ENCODE measurements at regions not wholly inside any gene's neighbourhood (a gene's known extent, or its start where the extent isn't known, plus 50 kb on each side); places are given as distances from the start of the nearest gene placed in this dataset.

DNA sequence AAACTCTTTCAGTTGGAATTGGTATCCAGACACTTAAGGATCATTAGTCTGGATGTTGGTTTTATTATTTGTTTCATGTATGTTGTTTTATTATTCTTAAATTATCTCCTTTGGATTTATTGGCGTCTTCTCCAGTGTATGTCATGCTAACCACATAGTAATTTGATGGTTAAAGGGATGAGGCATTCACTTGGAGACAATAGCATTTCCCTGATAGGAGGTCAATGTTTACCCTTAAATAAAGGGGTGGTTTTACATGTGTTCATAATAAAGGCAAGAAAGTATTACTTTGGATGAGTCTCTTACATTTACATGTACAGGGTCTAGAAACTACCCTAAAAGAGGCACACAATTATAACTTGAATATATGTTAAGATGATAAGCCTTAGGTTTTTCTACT, 51.2 kb upstream of the RNF144B start:
- ATAC-seq (no peak), DNase-seq (no peak)

DNA sequence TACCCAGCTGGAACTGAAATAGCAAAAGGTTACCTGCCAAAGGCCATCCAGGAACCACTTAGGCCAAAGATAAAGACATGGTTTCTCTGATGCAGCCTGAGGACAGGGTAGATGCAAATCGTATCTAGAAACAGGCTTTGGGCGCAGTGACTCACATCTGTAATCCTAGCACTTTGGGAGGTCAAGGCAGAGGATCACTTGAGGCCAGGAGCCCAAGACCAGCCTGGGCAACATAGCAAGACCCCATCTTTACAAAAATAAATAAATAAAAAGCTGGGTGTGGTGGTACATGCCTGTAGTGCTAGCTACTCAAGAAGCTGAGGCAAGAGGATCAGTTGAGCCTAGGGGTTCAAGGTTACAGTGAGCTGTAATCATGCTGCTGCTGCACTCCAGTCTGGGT, 52.9 kb upstream of the RNF144B start:
- DNase-seq: no peak
- ATAC-seq: no peak

GRCh38 chr6:18330548-18331081, 56.5 kb upstream of the RNF144B start:
- DNase-seq: no peak

GRCh38 chr6:18329776-18330175, 57.4 kb upstream of the RNF144B start:
- DNase-seq (no peak), ATAC-seq (no peak)

More at GRCh38 chr6:18330548-18331081, 56.5 kb upstream of the RNF144B start:
- peak; percentile 38 for ATAC-seq

- ATAC-seq (no peak), DNase-seq (no peak)
Measured at GRCh38 chr6:18328540-18328939, 58.6 kb upstream of the RNF144B start.

GRCh38 chr6:18328070-18328469, 59.1 kb upstream of the RNF144B start:
- no peak for DNase-seq
- no peak for ATAC-seq

DNA sequence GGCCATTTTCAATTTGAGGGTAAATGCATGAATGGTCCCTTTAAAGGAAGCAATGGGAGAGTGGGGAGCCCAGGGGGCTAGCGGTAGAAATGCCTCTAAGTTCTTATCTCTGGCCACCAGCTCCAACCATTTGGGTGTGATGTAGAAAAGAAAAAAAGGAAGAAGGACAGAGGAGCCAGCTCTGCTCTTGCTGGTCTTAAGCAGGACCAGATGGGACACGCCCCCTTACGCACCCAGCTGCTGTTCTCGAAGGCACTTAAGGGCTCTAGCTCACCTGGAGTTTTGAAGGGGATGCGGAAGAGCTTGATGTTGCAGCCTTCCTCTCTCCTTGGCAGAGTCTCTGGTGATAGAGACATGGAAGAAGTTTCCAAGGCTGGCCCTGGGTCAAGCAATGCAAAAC, 59.5 kb upstream of the RNF144B start:
- DNase-seq: no peak
- no peak for ATAC-seq

- no peak for DNase-seq
- no peak for ATAC-seq
Measured at GRCh38 chr6:18326980-18327379, 60.2 kb upstream of the RNF144B start.

DNA sequence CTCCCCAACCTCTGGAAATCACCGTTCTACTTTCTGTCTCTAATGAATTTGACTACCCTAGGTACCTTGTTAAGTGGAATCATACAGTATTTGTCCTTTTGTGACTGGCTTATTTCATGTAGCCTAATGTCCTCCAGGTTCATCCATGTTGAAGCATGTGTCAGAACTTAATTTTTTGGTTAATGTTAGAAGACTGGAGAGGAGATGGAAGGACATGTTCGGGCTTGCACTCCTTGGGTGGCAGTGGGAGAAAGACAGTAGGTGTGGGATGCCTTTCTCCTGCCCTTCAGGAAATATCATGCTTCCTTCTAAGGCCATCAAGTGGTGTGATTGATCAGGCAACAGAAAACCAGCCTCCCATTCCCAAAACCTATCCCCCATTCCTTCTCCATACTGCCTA, 61.1 kb upstream of the RNF144B start:
- DNase-seq (no peak), ATAC-seq (no peak)

GRCh38 chr6:18324706-18325042, 60.3 kb upstream of the DEK start:
- no peak for ATAC-seq
- DNase-seq: no peak

DNA sequence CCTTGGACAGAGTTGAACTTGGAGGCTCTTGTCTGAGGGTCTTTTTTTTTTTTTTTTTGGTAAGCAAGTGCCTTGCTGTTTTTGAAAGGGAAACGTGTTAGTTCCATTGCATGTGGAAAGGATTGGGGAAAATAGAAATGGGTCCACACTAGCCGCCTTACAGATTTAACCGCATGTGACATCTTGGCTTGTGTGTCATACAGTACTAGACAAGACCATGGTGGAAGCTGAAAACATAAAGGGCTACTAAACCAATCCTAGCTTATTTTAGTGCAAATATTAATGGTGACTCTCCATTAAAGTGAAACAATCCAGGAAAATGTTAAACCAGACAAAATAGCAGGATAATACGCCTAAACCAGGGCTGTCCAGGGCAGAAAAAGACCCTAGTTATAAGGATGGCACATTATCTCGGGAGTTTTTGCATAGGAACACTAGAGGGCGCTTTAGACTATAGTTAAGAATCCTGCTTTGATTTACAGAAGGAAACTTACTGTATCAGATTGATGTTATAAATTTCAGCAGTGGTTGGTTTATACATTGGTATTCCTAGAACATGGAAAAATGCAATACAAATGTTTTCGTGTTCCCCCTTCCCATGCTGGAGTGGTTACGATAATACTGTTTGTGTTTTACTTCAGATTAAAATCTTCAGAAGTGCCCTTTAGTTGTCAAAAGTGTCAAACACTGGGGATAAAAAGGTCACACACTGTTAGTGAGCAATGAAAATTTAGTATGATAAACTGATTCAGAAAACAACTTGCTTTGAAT, 59.8 kb upstream of the DEK start:
- ATAC-seq (no peak), DNase-seq (no peak)

DNA sequence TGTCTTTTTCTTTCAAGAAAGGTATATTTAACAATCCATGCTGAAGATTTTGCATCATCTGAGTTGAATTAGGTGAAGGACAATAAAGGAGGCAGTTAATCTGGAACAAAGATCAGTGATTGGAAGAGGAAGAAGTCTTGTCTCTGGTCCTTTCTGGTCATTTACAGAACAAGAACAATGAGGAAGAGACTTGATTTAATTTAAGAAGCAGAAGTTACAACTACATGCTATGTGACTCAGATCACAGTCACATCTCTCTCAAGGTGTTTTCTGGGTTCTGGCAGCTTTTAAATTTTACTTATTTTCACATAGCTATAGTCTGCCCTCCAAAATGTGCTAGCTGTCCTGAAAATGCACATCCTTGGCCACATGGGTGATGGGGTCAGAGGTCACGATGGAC, 53.5 kb upstream of the DEK start:
- DNase-seq: no peak
- ATAC-seq: no peak

DNA sequence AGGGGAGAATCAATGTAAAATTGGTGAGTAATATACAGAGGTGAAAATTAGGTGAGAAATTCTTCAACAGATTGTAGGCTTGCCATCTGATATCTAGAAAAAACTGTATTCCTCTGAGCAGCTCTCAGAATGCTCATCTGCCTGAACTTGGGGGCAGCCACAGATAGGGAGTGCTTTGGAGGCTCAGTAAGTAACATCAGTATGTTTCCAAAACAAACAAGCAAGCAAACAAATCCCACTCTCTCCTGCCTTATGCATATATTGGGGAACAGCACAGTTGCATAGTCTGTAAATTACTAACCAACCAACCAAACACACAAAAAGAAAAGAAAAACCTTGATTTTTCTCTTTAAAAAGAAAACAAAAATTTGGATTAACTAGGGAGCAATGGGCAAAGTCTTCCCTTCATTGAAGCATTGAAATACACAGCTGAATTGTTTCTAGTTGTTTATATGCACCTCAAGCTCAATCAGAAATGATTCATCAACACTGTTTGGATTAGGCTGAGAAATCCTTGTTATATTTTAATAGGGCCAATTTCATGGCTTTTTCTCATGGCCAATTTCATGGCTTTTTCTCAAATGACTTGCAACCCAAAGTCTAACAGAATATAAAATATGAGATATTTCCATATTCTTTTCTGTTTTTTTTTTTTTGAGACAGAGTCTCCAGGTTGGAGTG, 50.1 kb upstream of the DEK start:
- DNase-seq (no peak), ATAC-seq (no peak)
